ENCODE measurements at regions not wholly inside any gene's neighbourhood (a gene's known extent, or its start where the extent isn't known, plus 50 kb on each side); places are given as distances from the start of the nearest gene placed in this dataset.

DNA sequence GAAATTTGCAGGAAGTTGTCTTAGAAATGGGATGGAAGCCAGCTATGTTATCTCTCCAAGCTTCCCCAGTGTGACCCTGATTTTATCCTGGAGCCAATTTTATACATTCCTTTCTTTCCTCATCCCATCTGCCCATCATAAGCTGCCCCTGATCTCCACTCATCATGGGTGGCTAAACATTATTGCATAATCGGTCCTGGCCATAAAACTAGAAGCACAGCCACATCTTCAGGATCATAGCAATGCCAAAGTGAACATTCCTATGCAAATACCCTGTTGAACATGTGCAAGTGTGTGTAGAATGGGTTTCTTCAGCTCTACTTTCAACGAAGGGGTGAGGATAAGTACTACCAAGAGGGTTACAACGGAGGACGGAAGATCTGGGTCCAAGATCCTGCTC, 50.6 kb upstream of the COG2 start:
- Mint-ChIP-seq H3K27me3 (peaks cover 11% of the 10 kb centered on the region), H3K36me3 (no peaks in the 10 kb centered on the region), H3K4me3 (no peak overlapping the region), H3K27ac (no peak overlapping the region), H3K4me1 (ENCODE audit: unreplicated experiment) (no peaks in the 10 kb centered on the region), H3K9me3 (no peaks in the 10 kb centered on the region)
- no peak for DNase-seq (ENCODE audit: extremely low spot score, unreplicated experiment)
- TF ChIP-seq, protein P1, sequence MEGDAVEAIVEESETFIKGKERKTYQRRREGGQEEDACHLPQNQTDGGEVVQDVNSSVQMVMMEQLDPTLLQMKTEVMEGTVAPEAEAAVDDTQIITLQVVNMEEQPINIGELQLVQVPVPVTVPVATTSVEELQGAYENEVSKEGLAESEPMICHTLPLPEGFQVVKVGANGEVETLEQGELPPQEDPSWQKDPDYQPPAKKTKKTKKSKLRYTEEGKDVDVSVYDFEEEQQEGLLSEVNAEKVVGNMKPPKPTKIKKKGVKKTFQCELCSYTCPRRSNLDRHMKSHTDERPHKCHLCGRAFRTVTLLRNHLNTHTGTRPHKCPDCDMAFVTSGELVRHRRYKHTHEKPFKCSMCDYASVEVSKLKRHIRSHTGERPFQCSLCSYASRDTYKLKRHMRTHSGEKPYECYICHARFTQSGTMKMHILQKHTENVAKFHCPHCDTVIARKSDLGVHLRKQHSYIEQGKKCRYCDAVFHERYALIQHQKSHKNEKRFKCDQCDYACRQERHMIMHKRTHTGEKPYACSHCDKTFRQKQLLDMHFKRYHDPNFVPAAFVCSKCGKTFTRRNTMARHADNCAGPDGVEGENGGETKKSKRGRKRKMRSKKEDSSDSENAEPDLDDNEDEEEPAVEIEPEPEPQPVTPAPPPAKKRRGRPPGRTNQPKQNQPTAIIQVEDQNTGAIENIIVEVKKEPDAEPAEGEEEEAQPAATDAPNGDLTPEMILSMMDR (conservative IDR thresholded peaks at IDR 0.05) = no peak

DNA sequence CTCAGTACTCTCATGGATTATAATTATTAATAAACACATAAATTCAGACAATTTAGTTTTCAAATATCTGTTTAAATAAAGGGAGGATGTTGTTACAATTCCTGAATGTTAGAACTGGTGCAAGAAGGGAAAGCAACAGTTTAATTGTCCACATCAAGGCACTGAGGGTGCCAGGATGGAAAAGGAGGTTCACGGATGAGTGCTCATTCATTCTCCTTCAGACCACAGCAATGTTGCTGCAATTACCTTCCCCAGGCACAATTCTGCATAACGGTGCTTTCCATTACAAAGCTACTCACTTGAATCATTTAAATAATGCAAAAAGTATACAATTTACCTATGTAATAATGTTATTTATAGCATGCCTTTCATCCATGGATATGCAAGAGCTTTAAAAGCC, 52.3 kb upstream of the COG2 start:
- TF ChIP-seq, protein P1 (conservative IDR thresholded peaks at IDR 0.05) = no peak
- Mint-ChIP-seq H3K4me3 (no peak overlapping the region), H3K27ac (no peak overlapping the region), H3K9me3 (no peaks in the 10 kb centered on the region), H3K27me3 (peaks cover 11% of the 10 kb centered on the region), H3K36me3 (no peaks in the 10 kb centered on the region), H3K4me1 (ENCODE audit: unreplicated experiment) (no peaks in the 10 kb centered on the region)
- no peak for DNase-seq (ENCODE audit: extremely low spot score, unreplicated experiment)

DNA sequence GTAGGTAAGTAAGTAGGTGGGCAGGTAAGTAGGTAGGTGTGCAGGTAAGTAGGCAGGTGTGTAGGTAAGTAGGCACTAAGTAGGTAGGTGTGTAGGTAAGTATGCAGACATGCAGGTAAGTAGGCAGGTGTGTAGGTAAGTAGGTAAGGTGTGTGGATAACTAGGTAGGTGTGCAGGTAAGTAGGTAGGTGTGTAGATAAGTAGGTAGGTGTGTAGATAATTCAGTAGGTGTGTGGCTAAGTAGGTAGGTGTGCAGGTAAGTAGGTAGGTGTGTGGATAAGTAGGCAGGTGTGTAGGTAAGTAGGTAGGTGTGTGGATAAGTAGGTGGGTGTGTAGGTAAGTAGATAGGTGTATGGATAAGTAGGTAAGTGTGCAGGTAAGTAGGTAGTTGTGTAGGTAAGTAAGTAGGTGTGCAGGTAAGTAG, 53.9 kb upstream of the COG2 start:
- H3K4me1 Mint-ChIP-seq (ENCODE audit: unreplicated experiment) = no peaks in the 10 kb centered on the region
- no peaks in the 10 kb centered on the region for H3K36me3 Mint-ChIP-seq
- no peak overlapping the region for H3K27ac Mint-ChIP-seq
- H3K4me3 Mint-ChIP-seq = no peak overlapping the region
- TF ChIP-seq, protein P1 (conservative IDR thresholded peaks at IDR 0.05) = no peak
- H3K9me3 Mint-ChIP-seq = no peaks in the 10 kb centered on the region
- DNase-seq (ENCODE audit: extremely low spot score, unreplicated experiment) = no peak
- H3K27me3 Mint-ChIP-seq = peaks cover 11% of the 10 kb centered on the region

DNA sequence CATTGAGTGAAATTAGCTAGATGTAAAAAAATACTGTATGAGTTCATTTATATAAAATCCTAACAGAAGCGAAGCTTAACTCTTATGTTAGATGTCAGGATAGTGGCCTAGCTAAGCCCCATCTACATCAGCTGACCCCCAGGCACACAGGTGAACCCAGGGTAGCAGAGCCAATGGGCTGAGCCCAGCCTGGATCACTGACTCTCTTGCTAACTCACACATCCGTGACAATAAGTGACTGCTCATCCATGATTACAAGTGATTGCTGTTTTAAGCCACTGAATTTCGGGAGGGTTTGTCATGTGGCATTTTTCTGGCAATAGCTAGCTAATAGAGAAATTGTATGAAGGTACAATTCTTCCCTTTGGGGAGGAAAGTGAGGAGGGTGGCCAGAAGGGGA, 55.2 kb upstream of the COG2 start:
- TF ChIP-seq, protein P1 (conservative IDR thresholded peaks at IDR 0.05) = no peak
- Mint-ChIP-seq H3K4me1 (ENCODE audit: unreplicated experiment) (no peaks in the 10 kb centered on the region), H3K27me3 (peaks cover 11% of the 10 kb centered on the region), H3K4me3 (no peak overlapping the region), H3K9me3 (peaks cover 1% of the 10 kb centered on the region), H3K27ac (no peak overlapping the region), H3K36me3 (no peaks in the 10 kb centered on the region)
- no peak for DNase-seq (ENCODE audit: extremely low spot score, unreplicated experiment)

DNA sequence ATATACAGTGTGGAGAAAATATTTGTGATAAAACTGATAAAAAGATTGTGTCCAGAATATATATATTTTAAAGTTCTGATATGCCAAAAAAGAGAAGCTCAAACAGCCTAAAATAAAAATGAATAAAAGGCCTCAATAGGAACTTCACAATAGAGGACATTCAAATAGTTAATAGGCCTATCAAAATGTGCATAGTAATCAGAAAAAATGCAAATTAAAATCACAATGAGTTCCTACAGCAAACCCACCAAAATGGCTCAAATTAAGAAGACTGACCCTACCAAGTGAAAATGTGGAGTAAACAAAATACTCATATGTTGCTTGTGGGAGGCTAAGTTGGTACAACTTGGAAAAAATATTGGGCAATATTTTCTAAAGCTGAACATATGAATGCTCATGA, 57.6 kb upstream of the COG2 start:
- Mint-ChIP-seq H3K4me1 (ENCODE audit: unreplicated experiment) (peaks cover 2% of the 10 kb centered on the region), H3K9me3 (peaks cover 4% of the 10 kb centered on the region), H3K36me3 (no peaks in the 10 kb centered on the region), H3K4me3 (no peak overlapping the region), H3K27ac (no peak overlapping the region), H3K27me3 (peaks cover 11% of the 10 kb centered on the region)
- TF ChIP-seq, protein P1 (conservative IDR thresholded peaks at IDR 0.05) = no peak
- DNase-seq (ENCODE audit: extremely low spot score, unreplicated experiment) = no peak

DNA sequence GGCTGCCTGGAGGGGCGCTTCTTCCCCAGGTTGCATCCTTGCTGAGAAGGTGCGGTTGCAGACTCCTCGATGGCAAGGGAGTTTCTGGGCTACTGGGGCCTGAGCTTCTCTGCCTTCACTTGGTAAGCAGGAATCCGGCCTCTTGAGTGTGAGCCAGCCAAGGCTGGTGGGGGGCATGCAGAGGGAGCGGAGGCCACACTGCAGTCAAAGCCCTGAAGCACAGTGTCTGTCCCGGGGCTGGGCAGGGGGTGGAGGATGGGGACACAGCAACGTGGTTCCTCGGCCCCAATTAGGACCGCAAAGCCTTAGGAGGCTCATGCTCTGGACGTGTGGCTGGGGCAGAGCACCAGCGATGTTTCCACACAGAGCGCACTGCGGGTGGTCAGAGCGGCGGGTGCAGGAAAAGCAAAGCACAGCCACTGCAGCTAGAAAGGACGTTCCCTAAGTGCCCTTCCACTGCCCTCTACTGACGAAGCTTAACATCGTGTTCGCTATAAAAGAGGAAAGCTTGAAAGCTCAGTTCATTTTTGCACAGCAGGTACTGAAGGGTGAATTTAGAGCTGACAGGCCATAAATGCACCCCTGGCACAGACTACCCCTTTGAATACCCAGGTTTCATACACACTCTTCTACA, 60.7 kb upstream of the COG2 start:
- TF ChIP-seq, protein P1 (conservative IDR thresholded peaks at IDR 0.05) = peak; percentile 22
- H3K27me3 Mint-ChIP-seq = peaks cover 10% of the 10 kb centered on the region
- peaks cover 3% of the 10 kb centered on the region for H3K4me1 Mint-ChIP-seq (ENCODE audit: unreplicated experiment)
- H3K9me3 Mint-ChIP-seq = peaks cover 4% of the 10 kb centered on the region
- no peaks in the 10 kb centered on the region for H3K36me3 Mint-ChIP-seq
- no peak overlapping the region for H3K4me3 Mint-ChIP-seq
- H3K27ac Mint-ChIP-seq = no peak overlapping the region
- DNase-seq (ENCODE audit: extremely low spot score, unreplicated experiment) = no peak

All from type B pancreatic cell (in vitro differentiated cells).